ENCODE measurements at regions not wholly inside any gene's neighbourhood (a gene's known extent, or its start where the extent isn't known, plus 50 kb on each side); places are given as distances from the start of the nearest gene placed in this dataset.

DNA sequence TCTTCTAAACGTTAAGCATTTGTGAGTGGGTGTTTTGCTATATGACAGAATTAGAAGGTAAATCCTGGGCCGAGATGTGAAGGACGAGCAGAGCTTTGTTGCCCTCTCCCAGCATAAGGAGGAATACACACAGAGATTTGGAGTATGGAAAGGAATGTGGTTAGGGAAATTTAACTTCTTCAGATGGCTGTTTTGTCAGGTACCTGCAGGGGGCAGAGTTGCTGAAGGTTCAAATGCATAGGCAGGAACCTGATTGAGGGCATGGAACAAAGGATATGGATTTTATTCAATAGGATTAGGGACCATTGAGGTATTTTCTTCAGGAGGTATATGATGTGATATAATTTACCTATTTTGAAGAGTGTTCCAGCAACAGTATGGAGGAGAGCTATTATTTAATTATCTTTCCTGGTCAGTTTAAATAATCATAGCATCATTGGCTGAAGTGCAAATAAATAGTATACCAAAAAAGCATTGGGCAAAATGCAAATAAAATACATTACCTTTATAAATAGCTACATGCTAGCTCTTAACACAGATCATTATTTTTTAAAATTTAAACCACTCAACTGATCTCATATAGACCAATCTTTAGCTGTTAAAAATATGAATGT lies 143.6 kb downstream of the SLIT2 start:
- DNase-seq (ENCODE audit: extremely low read depth in 1 of 4, low spot score in 3 of 4) (peak; percentile 10 to 40 (median 20)), FAIRE-seq (no peak), ATAC-seq (no peak)
- no TSS peak for BruUV-seq (replicated peaks)
- no peak for TF ChIP-seq SLC30A9 (CRISPR knock-in tag; IDR thresholded peaks at IDR 0.05)
- 0 out of 2 replicates have a peak, but pooled peaks have one; percentile 12 for TF ChIP-seq SMC3 (conservative IDR thresholded peaks at IDR 0.05; ENCODE audit: insufficient read depth, low read depth, low read length)
- TF ChIP-seq CAMTA2 (CRISPR knock-in tag; conservative IDR thresholded peaks at IDR 0.05) = no peak
- no peak for TF ChIP-seq SNIP1 (IDR thresholded peaks at IDR 0.05; ENCODE audit: low read depth)
- TF ChIP-seq ZNF830 (CRISPR knock-in tag; IDR thresholded peaks at IDR 0.05) = no peak
- TF ChIP-seq, protein P1, sequence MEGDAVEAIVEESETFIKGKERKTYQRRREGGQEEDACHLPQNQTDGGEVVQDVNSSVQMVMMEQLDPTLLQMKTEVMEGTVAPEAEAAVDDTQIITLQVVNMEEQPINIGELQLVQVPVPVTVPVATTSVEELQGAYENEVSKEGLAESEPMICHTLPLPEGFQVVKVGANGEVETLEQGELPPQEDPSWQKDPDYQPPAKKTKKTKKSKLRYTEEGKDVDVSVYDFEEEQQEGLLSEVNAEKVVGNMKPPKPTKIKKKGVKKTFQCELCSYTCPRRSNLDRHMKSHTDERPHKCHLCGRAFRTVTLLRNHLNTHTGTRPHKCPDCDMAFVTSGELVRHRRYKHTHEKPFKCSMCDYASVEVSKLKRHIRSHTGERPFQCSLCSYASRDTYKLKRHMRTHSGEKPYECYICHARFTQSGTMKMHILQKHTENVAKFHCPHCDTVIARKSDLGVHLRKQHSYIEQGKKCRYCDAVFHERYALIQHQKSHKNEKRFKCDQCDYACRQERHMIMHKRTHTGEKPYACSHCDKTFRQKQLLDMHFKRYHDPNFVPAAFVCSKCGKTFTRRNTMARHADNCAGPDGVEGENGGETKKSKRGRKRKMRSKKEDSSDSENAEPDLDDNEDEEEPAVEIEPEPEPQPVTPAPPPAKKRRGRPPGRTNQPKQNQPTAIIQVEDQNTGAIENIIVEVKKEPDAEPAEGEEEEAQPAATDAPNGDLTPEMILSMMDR (IDR thresholded peaks at IDR 0.05 in 2 of 3, conservative IDR thresholded peaks at IDR 0.05 in 1 of 3; ENCODE audit: insufficient read depth in 2 of 3, low read depth in 1 of 3, low read length in 3 of 3) = peak; percentile 30 to 52 (median 49); a peak in 4 of 6 replicates
- TF ChIP-seq RAD21 (CRISPR knock-in tag; conservative IDR thresholded peaks at IDR 0.05 in 1 of 2, IDR thresholded peaks at IDR 0.05 in 1 of 2) = peak in 1 of 2 experiments; percentile 27; a peak in 1 of 4 replicates
- no peak for TF ChIP-seq BRD9 (IDR thresholded peaks at IDR 0.05; ENCODE audit: low read depth, partially characterized antibody)
- TF ChIP-seq, protein P2, sequence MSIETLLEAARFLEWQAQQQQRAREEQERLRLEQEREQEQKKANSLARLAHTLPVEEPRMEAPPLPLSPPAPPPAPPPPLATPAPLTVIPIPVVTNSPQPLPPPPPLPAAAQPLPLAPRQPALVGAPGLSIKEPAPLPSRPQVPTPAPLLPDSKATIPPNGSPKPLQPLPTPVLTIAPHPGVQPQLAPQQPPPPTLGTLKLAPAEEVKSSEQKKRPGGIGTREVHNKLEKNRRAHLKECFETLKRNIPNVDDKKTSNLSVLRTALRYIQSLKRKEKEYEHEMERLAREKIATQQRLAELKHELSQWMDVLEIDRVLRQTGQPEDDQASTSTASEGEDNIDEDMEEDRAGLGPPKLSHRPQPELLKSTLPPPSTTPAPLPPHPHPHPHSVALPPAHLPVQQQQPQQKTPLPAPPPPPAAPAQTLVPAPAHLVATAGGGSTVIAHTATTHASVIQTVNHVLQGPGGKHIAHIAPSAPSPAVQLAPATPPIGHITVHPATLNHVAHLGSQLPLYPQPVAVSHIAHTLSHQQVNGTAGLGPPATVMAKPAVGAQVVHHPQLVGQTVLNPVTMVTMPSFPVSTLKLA (conservative IDR thresholded peaks at IDR 0.05) = no peak
- no peak for TF ChIP-seq NR0B1 (IDR thresholded peaks at IDR 0.05; ENCODE audit: partially characterized antibody)
- H3K9ac ChIP-seq (ENCODE audit: insufficient read depth in 1 of 2, low read depth in 2 of 2, low read length in 2 of 2) = no peak overlapping the region
- WGBS (ENCODE audit: insufficient coverage, low coverage, missing lambda C conversion rate) = 0% methylated on average over 3 of the region's 3 CpGs
- H3K27ac ChIP-seq (ENCODE audit: extremely low read depth, low read depth, low read length) = no peak overlapping the region
- ChIA-PET POLR2A (no interaction called here), CTCF (ENCODE audit: low intra/inter-chr PET ratio) (interaction anchor here (0.6 kb wide), 1 partner anchor 88 kb away, joined by 3 read pairs; no protein-coding TSS in a partner anchor)
- intact Hi-C loops (cut with micrococcal nuclease) (loop anchor here (1.0 kb wide), 1 partner anchor 290 kb away; no protein-coding TSS in a partner anchor), in situ Hi-C loops (cut with MboI) (no loop called here)
- H3K9me3 ChIP-seq (replicated peaks; ENCODE audit: control insufficient read depth, insufficient read depth, low read depth, low read length) = no peaks in the 10 kb centered on the region
- no peaks in the 10 kb centered on the region for H3K4me1 ChIP-seq (replicated peaks in 1 of 2; ENCODE audit: control insufficient read depth in 2 of 2, insufficient read depth in 2 of 2, low read length in 2 of 2)
- no peak overlapping the region for H2AFZ ChIP-seq (ENCODE audit: low read depth, low read length)
- no peaks in the 10 kb centered on the region for H3K79me2 ChIP-seq (ENCODE audit: control insufficient read depth, insufficient read depth, low read length)
- no peak overlapping the region for H3K4me3 ChIP-seq
- H4K20me1 ChIP-seq (replicated peaks; ENCODE audit: control insufficient read depth, insufficient read depth, low read length) = no peaks in the 10 kb centered on the region
- no peaks in the 10 kb centered on the region for H3K36me3 ChIP-seq (ENCODE audit: control insufficient read depth, insufficient read depth, low read length)
- H3K4me2 ChIP-seq (ENCODE audit: insufficient read depth, low read length) = no peak overlapping the region
- H3K27me3 ChIP-seq (ENCODE audit: control insufficient read depth in 2 of 2, insufficient read depth in 2 of 2, low read length in 2 of 2) = no peaks in the 10 kb centered on the region
- H3K9me1 ChIP-seq (ENCODE audit: control insufficient read depth, insufficient read depth, low read length) = no peaks in the 10 kb centered on the region
